Panc1 (cell line): ENCODE measurements at regions not wholly inside any gene's neighbourhood (a gene's known extent, or its start where the extent isn't known, plus 50 kb on each side); places are given as distances from the start of the nearest gene placed in this dataset.

Experiments
- ATAC-seq: fragments of 200-7000 bp; cut with Tn5 transposase; 2 replicates; pipeline ENCODE4 v1.9.1; 2020; ENCODE audit warnings: mild to moderate bottlenecking, moderate library complexity
- BruUV-seq: library from RNA; stranded (reverse); fragments of 400-500 nt; replicated peaks from 2 replicates; lab custom pipeline; 2021; lab: Mats Ljungman, UMichigan
- CTCF ChIA-PET: fragments of 300-600 bp; sonication (Branson Sonifier 250); formaldehyde crosslinking; loops from one replicate; lab custom pipeline; 2022; ENCODE audit warnings: antibody characterized with exemption; lab: Charles Lee
- POLR2A ChIA-PET: fragments of 300-600 bp; sonication (Branson Sonifier 250); formaldehyde crosslinking; loops from one replicate; lab custom pipeline; 2022; ENCODE audit warnings: antibody characterized with exemption; lab: Charles Lee
- DNase-seq: peaks from one replicate; pipeline ENCODE4 v3.0.0-alpha.2; 2010; ENCODE audit warnings: low read depth, low spot score
- H3K27ac ChIP-seq: 2 replicates; pipeline ENCODE4 v1.5.1; 2011; ENCODE audit warnings: mild to moderate bottlenecking, low read length, inconsistent platforms
- H3K27me3 ChIP-seq: fragments of 200-500 bp; sonication (Bioruptor generic); 2 replicates; pipeline ENCODE4 v1.6.0; 2014; ENCODE audit warnings: low read length, inconsistent platforms; ENCODE audit not compliant: control insufficient read depth, insufficient read depth
- H3K36me3 ChIP-seq: fragments of 200-500 bp; sonication (Bioruptor generic); 2 replicates; pipeline ENCODE4 v1.5.1; 2014; ENCODE audit warnings: inconsistent platforms, mild to moderate bottlenecking, low read length, moderate library complexity; ENCODE audit not compliant: control insufficient read depth, insufficient read depth
- H3K4me1 ChIP-seq: 2 replicates; pipeline ENCODE4 v1.5.1; 2011; ENCODE audit warnings: inconsistent platforms, mild to moderate bottlenecking, low read length, moderate library complexity; ENCODE audit not compliant: control insufficient read depth, insufficient read depth
- H3K4me3 ChIP-seq, 2 experiments: 2 replicates each; pipeline ENCODE4 v1.5.1; 2011 to 2012; ENCODE audit warnings: low read depth in 2 of 2, low read length in 2 of 2, mild to moderate bottlenecking in 2 of 2, inconsistent platforms in 1 of 2, moderate library complexity in 1 of 2
- H3K9me3 ChIP-seq: fragments of 200-500 bp; sonication (Bioruptor generic); 2 replicates; pipeline ENCODE4 v1.5.1; 2014; ENCODE audit warnings: low read depth, mild to moderate bottlenecking, inconsistent platforms, low read length, moderate library complexity; ENCODE audit not compliant: control insufficient read depth, insufficient read depth
- CTCF ChIP-seq: fragments of 450-650 bp; IDR thresholded peaks from 2 replicates; pipeline ENCODE4 v1.5.1; 2017; ENCODE audit warnings: mild to moderate bottlenecking
- POLR2AphosphoS5 ChIP-seq: IDR thresholded peaks from 2 replicates; pipeline ENCODE4 v1.6.1; 2012; ENCODE audit warnings: mild to moderate bottlenecking, low read depth, low read length, moderate library complexity
- REST ChIP-seq, 2 experiments: IDR thresholded peaks; 2 replicates each; pipeline ENCODE4 v1.6.1; 2011 to 2012; ENCODE audit warnings: low read depth in 2 of 2, control low read depth in 1 of 2, low read length in 1 of 2, mild to moderate bottlenecking in 1 of 2, moderate library complexity in 1 of 2; ENCODE audit not compliant: insufficient read depth in 1 of 2
- SIN3A ChIP-seq: IDR thresholded peaks from 2 replicates; pipeline ENCODE4 v1.6.1; 2012; ENCODE audit warnings: low read depth, mild to moderate bottlenecking, low read length, moderate library complexity, borderline replicate concordance; ENCODE audit not compliant: insufficient read depth
- TCF7L2 ChIP-seq: IDR thresholded peaks from 2 replicates; pipeline ENCODE4 v1.6.1; 2011; ENCODE audit warnings: mild to moderate bottlenecking, low read depth, low read length, inconsistent platforms
- in situ Hi-C: cut with HindIII; loops from 2 replicates; pipeline ENCODE4 v1.10.0; 2016; ENCODE audit warnings: low sequenced_read_pairs, low pct_unique_long_range_greater_than_20kb
- intact Hi-C: fragments of 100-400 bp; cut with micrococcal nuclease; formaldehyde crosslinking; loops from one replicate; pipeline ENCODE4 v1.10.0; 2022; ENCODE audit not compliant: unreplicated experiment

DNA sequence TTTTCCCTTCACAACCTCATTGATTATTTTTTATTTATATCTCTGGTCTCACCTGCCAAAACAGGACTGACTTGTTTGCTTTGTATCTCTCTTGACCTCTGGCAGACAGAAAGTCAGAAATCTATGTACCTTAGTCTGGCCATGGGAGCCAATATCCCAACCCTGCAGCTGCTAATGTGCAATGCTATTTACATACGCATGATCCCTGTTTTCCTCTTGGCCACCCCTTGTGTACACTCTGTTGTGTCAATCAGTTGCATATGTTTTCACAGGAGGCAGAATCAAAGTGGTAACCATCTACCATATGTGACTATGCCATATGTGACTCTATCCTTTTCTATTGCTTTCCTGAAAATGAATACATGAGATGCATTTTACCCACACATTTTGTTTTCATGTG, 688.8 kb downstream of the PLA2G4A start:
- Histone ChIP-seq H3K4me1 (no peaks in the 10 kb centered on the region), H3K9me3 (no peaks in the 10 kb centered on the region), H3K27ac (no peak overlapping the region), H3K36me3 (no peaks in the 10 kb centered on the region), H3K27me3 (no peaks in the 10 kb centered on the region), H3K4me3 (no peak overlapping the region)
- DNase-seq (no peak), ATAC-seq (no peak)
- ChIA-PET POLR2A (no interaction called here), CTCF (no interaction called here)
- intact Hi-C loops (no loop called here), in situ Hi-C loops (no loop called here)
- no TSS peak for BruUV-seq
- TF ChIP-seq POLR2AphosphoS5 (no peak), CTCF (no peak), SIN3A (no peak)

- Histone ChIP-seq H3K9me3 (no peaks in the 10 kb centered on the region), H3K27ac (no peak overlapping the region), H3K36me3 (no peaks in the 10 kb centered on the region), H3K27me3 (no peaks in the 10 kb centered on the region), H3K4me1 (no peaks in the 10 kb centered on the region), H3K4me3 (no peak overlapping the region)
- intact Hi-C loops = no loop called here
- ATAC-seq (no peak), DNase-seq (no peak)
- in situ Hi-C loops = no loop called here
- POLR2A ChIA-PET = no interaction called here
- CTCF ChIA-PET = no interaction called here
- BruUV-seq = no TSS peak
- TF ChIP-seq POLR2AphosphoS5 = no peak
- no peak for TF ChIP-seq SIN3A
- TF ChIP-seq TCF7L2 = no peak
- no peak for TF ChIP-seq REST (IDR thresholded peaks at IDR 0.05; ENCODE audit: insufficient read depth in 1 of 2, low read depth in 2 of 2, low read length in 1 of 2)
- TF ChIP-seq CTCF = no peak
Measured at GRCh38 chr1:187527346-187527745, 698.6 kb downstream of the PLA2G4A start.
